ENCODE measurements at regions not wholly inside any gene's neighbourhood (a gene's known extent, or its start where the extent isn't known, plus 50 kb on each side); places are given as distances from the start of the nearest gene placed in this dataset.
A peak's percentile ranks its signal among the peaks of the same experiment; 100 is the strongest.

GRCh38 chr2:149271575-149271974, 58.8 kb upstream of the LYPD6 start:
- TF ChIP-seq CTCF (IDR thresholded peaks at IDR 0.05; ENCODE audit: extremely low read depth, insufficient read depth, missing control alignments) = no peak
- DNase-seq (ENCODE audit: low spot score) = peak; percentile 14
- in situ Hi-C loops (cut with MboI; ENCODE audit: low pct_unique_long_range_greater_than_20kb, low sequenced_read_pairs, unreplicated experiment) = no loop called here

GRCh38 chr2:149278161-149278871, 52.1 kb upstream of the LYPD6 start:
- TF ChIP-seq CTCF (IDR thresholded peaks at IDR 0.05; ENCODE audit: extremely low read depth, insufficient read depth, missing control alignments) = no peak
- in situ Hi-C loops (cut with MboI; ENCODE audit: low pct_unique_long_range_greater_than_20kb, low sequenced_read_pairs, unreplicated experiment) = no loop called here
- DNase-seq (ENCODE audit: low spot score) = no peak

- in situ Hi-C loops (cut with MboI; ENCODE audit: low pct_unique_long_range_greater_than_20kb, low sequenced_read_pairs, unreplicated experiment) = no loop called here
- no peak for DNase-seq (ENCODE audit: low spot score)
- TF ChIP-seq CTCF (IDR thresholded peaks at IDR 0.05; ENCODE audit: extremely low read depth, insufficient read depth, missing control alignments) = no peak
Observed at GRCh38 chr2:149278872-149279264, 51.5 kb upstream of the LYPD6 start.
